Transverse colon (tissue), 3 donors: ENCODE measurements at regions not wholly inside any gene's neighbourhood (a gene's known extent, or its start where the extent isn't known, plus 50 kb on each side); places are given as distances from the start of the nearest gene placed in this dataset.

Source experiments
- POLR2A ChIP-seq: fragments of 450-650 bp; IDR thresholded peaks from one replicate; pipeline ENCODE4 v1.6.1; 2016; ENCODE audit warnings: antibody characterized with exemption, mild to moderate bottlenecking, moderate library complexity
- TF ChIP-seq, protein P1 (sequence below), 5 experiments: fragments of 200-600 bp in 3 of 5; fragments of 450-650 bp in 2 of 5; sonication (generic) in 3 of 5; IDR thresholded peaks; 1 replicate in 2 of 5; 2 replicates in 3 of 5; pipeline ENCODE4 v1.5.1; 2016 to 2017; ENCODE audit warnings: antibody characterized with exemption in 5 of 5, inconsistent platforms in 3 of 5, mild to moderate bottlenecking in 2 of 5, moderate library complexity in 1 of 5

DNA sequence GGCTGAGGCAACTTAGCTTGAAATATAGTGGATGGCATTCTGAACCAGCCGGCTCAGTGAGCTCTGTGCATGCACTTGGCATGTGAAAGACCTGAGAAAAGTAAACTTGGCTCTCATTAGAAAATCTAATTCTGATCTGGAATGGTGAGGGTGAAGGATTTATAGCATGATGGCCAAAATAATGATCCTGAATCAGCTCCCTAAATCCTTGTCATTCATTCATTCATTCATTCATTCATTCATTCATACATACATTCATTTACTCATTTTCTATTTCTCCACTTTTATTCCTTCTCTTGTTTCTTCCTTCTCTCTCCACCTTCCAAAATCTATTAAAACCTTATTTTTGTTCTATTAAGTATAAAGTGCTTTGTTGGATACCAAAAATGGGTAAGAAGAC is 681.1 kb downstream of the DHX35 start:
- TF ChIP-seq, protein P1, sequence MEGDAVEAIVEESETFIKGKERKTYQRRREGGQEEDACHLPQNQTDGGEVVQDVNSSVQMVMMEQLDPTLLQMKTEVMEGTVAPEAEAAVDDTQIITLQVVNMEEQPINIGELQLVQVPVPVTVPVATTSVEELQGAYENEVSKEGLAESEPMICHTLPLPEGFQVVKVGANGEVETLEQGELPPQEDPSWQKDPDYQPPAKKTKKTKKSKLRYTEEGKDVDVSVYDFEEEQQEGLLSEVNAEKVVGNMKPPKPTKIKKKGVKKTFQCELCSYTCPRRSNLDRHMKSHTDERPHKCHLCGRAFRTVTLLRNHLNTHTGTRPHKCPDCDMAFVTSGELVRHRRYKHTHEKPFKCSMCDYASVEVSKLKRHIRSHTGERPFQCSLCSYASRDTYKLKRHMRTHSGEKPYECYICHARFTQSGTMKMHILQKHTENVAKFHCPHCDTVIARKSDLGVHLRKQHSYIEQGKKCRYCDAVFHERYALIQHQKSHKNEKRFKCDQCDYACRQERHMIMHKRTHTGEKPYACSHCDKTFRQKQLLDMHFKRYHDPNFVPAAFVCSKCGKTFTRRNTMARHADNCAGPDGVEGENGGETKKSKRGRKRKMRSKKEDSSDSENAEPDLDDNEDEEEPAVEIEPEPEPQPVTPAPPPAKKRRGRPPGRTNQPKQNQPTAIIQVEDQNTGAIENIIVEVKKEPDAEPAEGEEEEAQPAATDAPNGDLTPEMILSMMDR (IDR thresholded peaks at IDR 0.05): no peak
- TF ChIP-seq POLR2A: no peak
